ENCODE measurements at regions not wholly inside any gene's neighbourhood (a gene's known extent, or its start where the extent isn't known, plus 50 kb on each side); places are given as distances from the start of the nearest gene placed in this dataset.

DNA sequence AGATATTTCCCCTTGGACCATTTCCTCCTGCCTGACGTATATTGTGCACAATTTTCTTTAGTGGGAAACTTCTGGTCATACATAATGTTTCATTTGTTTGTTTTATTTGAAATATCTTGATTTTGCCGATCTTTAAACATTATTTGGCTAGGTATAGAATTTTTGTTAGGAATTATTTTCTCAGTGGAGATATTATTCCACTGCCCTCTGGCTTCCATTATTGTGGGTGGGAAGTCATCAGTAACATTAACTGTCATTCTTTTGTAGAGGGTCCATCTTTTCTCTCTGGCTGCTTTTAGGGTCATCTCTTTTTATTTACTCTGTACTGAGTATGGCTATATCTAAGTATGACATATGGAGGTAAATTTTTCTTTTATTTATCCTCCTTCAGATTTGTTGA is 135.5 kb upstream of the LIPC start:
- TF ChIP-seq CTCF (IDR thresholded peaks at IDR 0.05) (no peak), POLR2A (IDR thresholded peaks at IDR 0.05) (no peak), POLR2AphosphoS5 (IDR thresholded peaks at IDR 0.05) (no peak)
